ENCODE measurements at regions not wholly inside any gene's neighbourhood (a gene's known extent, or its start where the extent isn't known, plus 50 kb on each side); places are given as distances from the start of the nearest gene placed in this dataset.
"Not testable (repeated sequence)": the region's sequence is repeated elsewhere in the genome, so short reads cannot be mapped to it uniquely, and the experiment has no call there.

GRCh38 chr3:196147116-196147515 lies 64.1 kb downstream of the ZDHHC19 start:
- DNase-seq (no peak), ATAC-seq (ENCODE audit: low read depth) (no peak)
- peaks cover 10% of the 10 kb centered on the region for H3K27me3 Mint-ChIP-seq
- H3K9me3 Mint-ChIP-seq = peaks cover 8% of the 10 kb centered on the region
- peaks cover 7% of the 10 kb centered on the region for H3K36me3 Mint-ChIP-seq
- no peak overlapping the region for H3K4me3 Mint-ChIP-seq
- H3K4me1 Mint-ChIP-seq = no peaks in the 10 kb centered on the region
- POLR2A ChIA-PET = no interaction called here
- no peak overlapping the region for H3K27ac Mint-ChIP-seq

GRCh38 chr3:196145468-196146262 lies 63.8 kb upstream of the TFRC start:
- POLR2A ChIA-PET = no interaction called here
- Mint-ChIP-seq H3K4me3 (no peak overlapping the region), H3K27me3 (peaks cover 10% of the 10 kb centered on the region), H3K4me1 (no peaks in the 10 kb centered on the region), H3K9me3 (peaks cover 8% of the 10 kb centered on the region), H3K27ac (no peak overlapping the region), H3K36me3 (peaks cover 7% of the 10 kb centered on the region)
- DNase-seq = no peak
- ATAC-seq (ENCODE audit: low read depth) = no peak

GRCh38 chr3:196144383-196145105 lies 62.7 kb upstream of the TFRC start:
- ATAC-seq (ENCODE audit: low read depth) (no peak), DNase-seq (no peak)
- Mint-ChIP-seq H3K27ac (no peak overlapping the region), H3K9me3 (peaks cover 4% of the 10 kb centered on the region), H3K27me3 (peaks cover 10% of the 10 kb centered on the region), H3K4me1 (no peaks in the 10 kb centered on the region), H3K36me3 (peaks cover 5% of the 10 kb centered on the region), H3K4me3 (no peak overlapping the region)
- POLR2A ChIA-PET = interaction anchor here (0.7 kb wide), 1 partner anchor 57 kb away, joined by 3 read pairs; no protein-coding TSS in a partner anchor

GRCh38 chr3:196143708-196144382 lies 62.0 kb upstream of the TFRC start:
- POLR2A ChIA-PET = interaction anchor here (0.7 kb wide), 1 partner anchor 56 kb away, joined by 3 read pairs; no protein-coding TSS in a partner anchor
- ATAC-seq (ENCODE audit: low read depth) (no peak), DNase-seq (no peak)
- Mint-ChIP-seq H3K36me3 (peaks cover 2% of the 10 kb centered on the region), H3K27ac (no peak overlapping the region), H3K27me3 (peaks cover 8% of the 10 kb centered on the region), H3K9me3 (peaks cover 1% of the 10 kb centered on the region), H3K4me1 (no peaks in the 10 kb centered on the region), H3K4me3 (no peak overlapping the region)

- Mint-ChIP-seq H3K9me3 (no peaks in the 10 kb centered on the region), H3K4me1 (no peaks in the 10 kb centered on the region), H3K27me3 (peaks cover 8% of the 10 kb centered on the region), H3K36me3 (peaks cover 2% of the 10 kb centered on the region), H3K4me3 (no peak overlapping the region), H3K27ac (no peak overlapping the region)
- POLR2A ChIA-PET = no interaction called here
- ATAC-seq (ENCODE audit: low read depth) = no peak
- DNase-seq = no peak
Observed at GRCh38 chr3:196142202-196142956, 60.5 kb upstream of the TFRC start.

GRCh38 chr3:196141866-196142201 lies 59.9 kb upstream of the TFRC start:
- peaks cover 2% of the 10 kb centered on the region for H3K36me3 Mint-ChIP-seq
- ATAC-seq (ENCODE audit: low read depth) (no peak), DNase-seq (no peak)
- no peak overlapping the region for H3K4me3 Mint-ChIP-seq
- no peaks in the 10 kb centered on the region for H3K4me1 Mint-ChIP-seq
- H3K27me3 Mint-ChIP-seq = peaks cover 6% of the 10 kb centered on the region
- H3K27ac Mint-ChIP-seq = no peak overlapping the region
- POLR2A ChIA-PET = no interaction called here
- H3K9me3 Mint-ChIP-seq = no peaks in the 10 kb centered on the region

GRCh38 chr3:196141052-196141865 lies 59.4 kb upstream of the TFRC start:
- DNase-seq (no peak), ATAC-seq (ENCODE audit: low read depth) (no peak)
- Mint-ChIP-seq H3K4me3 (no peak overlapping the region), H3K9me3 (no peaks in the 10 kb centered on the region), H3K27me3 (no peaks in the 10 kb centered on the region), H3K4me1 (peaks cover 2% of the 10 kb centered on the region), H3K36me3 (peaks cover 2% of the 10 kb centered on the region), H3K27ac (no peak overlapping the region)
- POLR2A ChIA-PET = no interaction called here

- Mint-ChIP-seq H3K27ac (no peak overlapping the region), H3K27me3 (no peaks in the 10 kb centered on the region), H3K9me3 (no peaks in the 10 kb centered on the region), H3K4me3 (no peak overlapping the region), H3K4me1 (peaks cover 4% of the 10 kb centered on the region), H3K36me3 (peaks cover 2% of the 10 kb centered on the region)
- POLR2A ChIA-PET = no interaction called here
- ATAC-seq (ENCODE audit: low read depth) = no peak
- no peak for DNase-seq
Observed at GRCh38 chr3:196140224-196140623, 58.3 kb upstream of the TFRC start.

GRCh38 chr3:196139281-196139680 lies 57.4 kb upstream of the TFRC start:
- H3K4me3 Mint-ChIP-seq = no peak overlapping the region
- POLR2A ChIA-PET = no interaction called here

GRCh38 chr3:196138482-196139254 lies 56.8 kb upstream of the TFRC start:
- peaks cover 2% of the 10 kb centered on the region for H3K36me3 Mint-ChIP-seq
- no peak for ATAC-seq (ENCODE audit: low read depth)
- no peaks in the 10 kb centered on the region for H3K27me3 Mint-ChIP-seq
- H3K27ac Mint-ChIP-seq = no peak overlapping the region
- H3K4me1 Mint-ChIP-seq = peaks cover 5% of the 10 kb centered on the region
- no peak for DNase-seq
- H3K9me3 Mint-ChIP-seq = no peaks in the 10 kb centered on the region
- POLR2A ChIA-PET = no interaction called here
- H3K4me3 Mint-ChIP-seq = no peak overlapping the region

More at GRCh38 chr3:196139281-196139680, 57.4 kb upstream of the TFRC start:
- Mint-ChIP-seq H3K27me3 (no peaks in the 10 kb centered on the region), H3K36me3 (peaks cover 2% of the 10 kb centered on the region), H3K27ac (no peak overlapping the region), H3K4me1 (peaks cover 5% of the 10 kb centered on the region), H3K9me3 (no peaks in the 10 kb centered on the region)
- no peak for ATAC-seq (ENCODE audit: low read depth)
- no peak for DNase-seq

GRCh38 chr3:196136640-196136989 lies 54.7 kb upstream of the TFRC start:
- H3K36me3 Mint-ChIP-seq; ATAC-seq (ENCODE audit: low read depth); H3K4me1 Mint-ChIP-seq; DNase-seq; H3K27me3 Mint-ChIP-seq; H3K4me3 Mint-ChIP-seq; H3K9me3 Mint-ChIP-seq: not testable (repeated sequence)
- POLR2A ChIA-PET = interaction anchor here (2.0 kb wide), 1 partner anchor 9 kb away, joined by 7 read pairs; no protein-coding TSS in a partner anchor
- peak overlapping the region; percentile 2 for H3K27ac Mint-ChIP-seq

Measured in activated naive CD8-positive, alpha-beta T cell treated with anti-CD3 and anti-CD28 coated beads, Interleukin-2, amount 10 ng/mL, durations not matched to agents 7 days and 5 days (primary cell).